GM18867 (cell line): ENCODE measurements at regions not wholly inside any gene's neighbourhood (a gene's known extent, or its start where the extent isn't known, plus 50 kb on each side); places are given as distances from the start of the nearest gene placed in this dataset.

Experiments used
- ATAC-seq: cut with Tn5 transposase; IDR thresholded peaks from one replicate; pipeline ENCODE4 v1.9.1; 2021; ENCODE audit warnings: mild to moderate bottlenecking, moderate library complexity; ENCODE audit not compliant: unreplicated experiment

DNA sequence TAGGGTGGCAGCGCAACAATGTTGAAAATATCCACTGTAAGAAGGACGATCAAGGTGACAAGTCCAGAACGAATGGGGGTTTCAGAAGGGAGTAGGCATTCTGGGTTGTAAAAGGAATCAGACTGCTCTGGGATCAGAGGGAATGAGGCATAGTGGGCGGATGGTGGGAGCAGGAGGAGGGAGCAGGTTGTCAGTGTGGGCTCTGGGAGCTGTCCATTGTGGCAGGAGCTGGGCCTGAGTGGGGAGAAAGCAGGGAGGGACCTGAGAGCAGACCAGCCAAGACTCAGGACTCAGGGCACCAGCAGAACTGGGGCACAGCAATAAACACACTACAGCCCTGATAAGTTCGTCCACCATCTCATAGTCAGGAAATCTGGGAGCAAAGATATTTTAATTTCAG is 292.6 kb upstream of the MKI67 start:
- ATAC-seq = no peak

- no peak for ATAC-seq
These were observed 293.3 kb upstream of the MKI67 start for GRCh38 chr10:128419466-128420019.

DNA sequence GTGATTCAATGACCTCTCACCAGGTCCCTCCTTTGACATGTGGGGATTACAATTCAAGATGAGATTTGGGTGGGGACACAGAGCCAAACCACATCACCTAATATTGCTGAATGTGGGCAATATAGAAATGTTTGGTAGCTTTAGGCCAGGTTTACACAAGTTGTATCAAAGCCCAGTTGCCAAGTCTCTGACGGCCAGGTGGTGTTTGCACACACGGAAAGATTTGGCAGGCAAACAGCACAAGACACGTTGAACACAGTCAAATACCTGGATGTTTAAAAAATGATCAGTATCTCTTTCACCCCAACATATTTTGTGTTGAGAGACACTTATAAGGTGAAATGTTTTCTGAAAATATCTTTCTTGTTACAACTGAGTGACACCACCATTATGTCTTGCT is 294.4 kb upstream of the MKI67 start:
- ATAC-seq = no peak

- no peak for ATAC-seq
These were observed 295.3 kb upstream of the MKI67 start for GRCh38 chr10:128421371-128422160.

DNA sequence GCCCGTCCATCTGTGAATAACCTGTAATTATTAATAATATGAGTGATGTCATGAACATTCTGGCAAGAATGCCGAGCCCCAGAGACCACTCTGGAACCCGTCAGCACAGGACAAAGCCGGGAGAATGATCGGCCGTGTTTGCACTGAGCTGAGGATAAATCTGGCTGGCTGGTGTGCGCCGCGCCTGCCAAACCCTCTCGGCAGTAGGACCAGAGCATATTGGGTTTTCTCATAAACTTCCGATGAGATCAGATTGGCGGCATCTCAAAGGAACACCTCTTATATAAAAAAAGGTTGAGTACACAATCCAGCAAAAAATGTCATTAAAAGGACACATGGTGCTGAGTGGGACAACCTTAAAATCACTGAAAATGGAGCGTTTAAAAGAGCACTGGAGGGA is 296.0 kb upstream of the MKI67 start:
- no peak for ATAC-seq

GRCh38 chr10:128422999-128423398 is 296.8 kb upstream of the MKI67 start:
- ATAC-seq = no peak

DNA sequence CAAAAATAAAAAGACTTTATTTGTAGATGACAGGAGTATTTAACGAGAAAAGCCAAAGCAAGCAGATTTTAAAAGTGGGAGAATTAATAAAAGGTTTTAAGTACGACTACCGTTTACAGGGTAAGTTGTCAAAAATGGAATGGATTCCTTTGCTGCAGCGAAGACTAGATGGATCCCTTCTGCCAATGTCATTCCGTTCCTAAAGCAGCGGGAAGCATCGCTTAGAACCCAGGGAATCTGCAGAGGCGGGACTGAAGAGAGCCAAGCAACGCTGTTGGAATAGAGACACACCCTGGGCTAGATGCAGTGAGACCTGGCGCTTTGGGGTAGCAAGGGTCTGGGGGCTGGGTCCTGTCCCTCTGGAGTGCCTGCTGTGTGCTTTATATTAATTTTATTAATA is 303.1 kb upstream of the MKI67 start:
- ATAC-seq = no peak

GRCh38 chr10:128429835-128430513 is 303.8 kb upstream of the MKI67 start:
- no peak for ATAC-seq

GRCh38 chr10:128431083-128431482 is 304.9 kb upstream of the MKI67 start:
- ATAC-seq = no peak

GRCh38 chr10:128431506-128431905 is 305.3 kb upstream of the MKI67 start:
- ATAC-seq = no peak

- no peak for ATAC-seq
These were observed 305.8 kb upstream of the MKI67 start for GRCh38 chr10:128432011-128432410.

- no peak for ATAC-seq
These were observed 306.2 kb upstream of the MKI67 start for GRCh38 chr10:128432423-128432822.

GRCh38 chr10:128435811-128436210 is 309.6 kb upstream of the MKI67 start:
- no peak for ATAC-seq

DNA sequence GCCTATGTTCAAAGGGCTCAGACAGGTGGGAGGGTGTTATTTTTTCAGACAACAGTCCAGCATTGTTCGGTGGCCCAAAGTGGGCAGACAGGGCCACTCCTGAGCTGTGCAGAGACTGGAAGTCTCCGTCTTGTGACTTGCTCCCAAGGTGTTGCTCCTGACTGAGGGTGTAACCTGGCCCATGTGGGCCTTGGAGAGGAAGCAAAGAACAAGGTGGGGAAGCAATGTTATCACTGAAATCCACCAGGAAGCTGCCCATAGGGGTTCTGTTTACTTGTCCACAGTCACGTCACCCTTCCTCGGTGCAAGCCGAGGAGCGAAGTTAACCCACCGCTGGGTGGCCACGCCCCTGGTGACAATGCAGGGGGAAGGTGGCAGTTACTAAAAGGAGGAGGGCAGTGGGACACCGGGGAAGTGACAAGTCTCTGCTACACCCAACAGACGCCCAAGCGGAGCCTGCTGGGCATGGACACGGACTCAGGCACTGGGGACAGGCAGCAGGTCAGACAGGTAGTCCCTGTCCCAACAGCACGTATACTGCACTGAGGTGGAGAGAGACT is 311.6 kb upstream of the MKI67 start:
- no peak for ATAC-seq

GRCh38 chr10:128438417-128439063 is 312.3 kb upstream of the MKI67 start:
- ATAC-seq = no peak

GRCh38 chr10:128440513-128441160 is 314.4 kb upstream of the MKI67 start:
- ATAC-seq = no peak

- no peak for ATAC-seq
These were observed 317.8 kb upstream of the MKI67 start for GRCh38 chr10:128443925-128444518.

DNA sequence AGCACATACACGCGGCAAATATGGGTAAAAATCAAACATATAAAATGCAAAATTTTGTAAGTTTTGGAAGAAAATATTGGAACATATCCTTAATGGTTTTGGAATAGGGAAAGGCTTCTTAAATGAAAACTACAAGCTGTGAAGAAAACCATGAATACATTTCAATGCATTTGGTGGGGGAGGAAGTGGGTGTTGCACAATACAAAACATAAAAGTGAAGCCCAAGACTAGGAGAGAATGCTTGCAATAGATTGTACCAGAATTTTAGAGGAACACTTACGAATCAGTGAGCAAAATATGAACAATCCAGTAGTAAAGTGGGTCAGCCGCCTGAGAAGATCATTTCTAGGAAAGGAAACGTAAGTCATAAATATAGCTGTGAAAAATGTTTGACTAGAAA is 322.6 kb upstream of the MKI67 start:
- no peak for ATAC-seq

- no peak for ATAC-seq
These were observed 325.7 kb upstream of the MKI67 start for GRCh38 chr10:128451879-128452278.

DNA sequence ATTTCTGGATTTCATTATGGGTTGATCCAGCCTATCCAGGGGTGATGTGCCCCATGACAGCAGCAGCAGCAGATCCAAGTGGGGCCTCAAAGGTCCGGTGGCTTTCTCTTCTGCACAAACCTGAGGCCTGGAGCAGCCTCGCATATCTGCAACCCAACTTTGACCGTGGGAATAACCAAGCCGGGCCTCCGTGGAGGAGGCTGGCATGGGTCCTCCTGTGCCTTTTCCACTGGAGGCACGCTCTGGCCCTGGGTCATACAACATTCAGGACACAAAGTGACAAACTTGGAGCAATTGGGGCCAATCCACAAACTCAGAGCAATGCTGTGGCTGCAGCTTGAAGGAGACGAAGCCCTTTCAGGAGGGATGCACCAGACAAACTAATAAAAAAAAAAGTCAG is 330.0 kb upstream of the MKI67 start:
- ATAC-seq = no peak

DNA sequence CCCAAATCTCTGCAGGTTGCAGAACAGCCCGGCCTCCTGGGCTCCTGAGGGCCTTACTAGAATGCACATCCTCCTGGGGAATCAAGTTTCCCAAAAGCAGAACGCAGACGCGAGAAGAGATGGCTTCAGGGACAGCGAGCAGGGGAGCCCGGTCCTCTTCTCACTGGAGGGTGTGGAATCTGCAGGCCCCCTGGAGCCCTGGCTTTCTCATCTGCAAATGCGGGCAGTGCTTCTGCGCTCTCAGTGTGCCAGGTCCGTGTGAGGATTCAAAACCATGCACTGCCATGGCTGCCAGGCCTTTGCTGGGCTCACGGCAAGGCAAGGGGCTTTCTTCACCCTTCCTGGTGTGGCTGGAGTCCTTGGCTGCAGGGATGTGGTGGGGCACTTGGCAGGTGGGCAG is 330.9 kb upstream of the MKI67 start:
- no peak for ATAC-seq
